ENCODE measurements at regions not wholly inside any gene's neighbourhood (a gene's known extent, or its start where the extent isn't known, plus 50 kb on each side); places are given as distances from the start of the nearest gene placed in this dataset.

- TF ChIP-seq CTCF (IDR thresholded peaks at IDR 0.05) (no peak), EZH2 (IDR thresholded peaks at IDR 0.05) (no peak), EZH2phosphoT487 (IDR thresholded peaks at IDR 0.05) (no peak)
These were observed 826.0 kb upstream of the SOX11 start for GRCh38 chr2:4866198-4866597.

Data from neural progenitor cell (in vitro differentiated cells).